T-helper 22 cell (primary cell): ENCODE measurements at regions not wholly inside any gene's neighbourhood (a gene's known extent, or its start where the extent isn't known, plus 50 kb on each side); places are given as distances from the start of the nearest gene placed in this dataset.
"Not testable (repeated sequence)": the region's sequence is repeated elsewhere in the genome, so short reads cannot be mapped to it uniquely, and the experiment has no call there.

Source experiments
- DNase-seq: peaks from one replicate; pipeline ENCODE4 v3.0.0-alpha.2; 2020; ENCODE audit warnings: low read depth

- DNase-seq: no peak
Measured at GRCh38 chr4:24241511-24241910, 342.8 kb downstream of the DHX15 start.

DNA sequence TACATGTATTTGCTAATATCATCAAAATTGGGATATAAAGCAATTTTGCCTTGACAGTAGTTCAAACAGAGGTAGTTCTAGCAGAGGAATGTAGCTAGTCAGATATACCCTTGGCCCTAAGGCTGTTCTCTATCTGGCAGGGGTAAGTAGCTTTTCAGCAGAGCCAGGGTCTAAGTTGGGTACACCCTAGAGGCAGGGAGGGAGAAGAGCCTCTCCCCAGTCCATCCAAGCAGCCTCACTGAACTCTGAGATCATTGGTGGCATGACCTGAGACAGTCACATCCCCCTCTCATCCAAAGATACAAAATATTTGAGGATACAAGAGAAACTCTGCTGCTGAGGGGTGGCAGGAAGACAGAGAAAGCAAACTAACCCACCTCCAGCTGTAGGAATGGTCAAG lies 343.7 kb downstream of the DHX15 start:
- no peak for DNase-seq

DNA sequence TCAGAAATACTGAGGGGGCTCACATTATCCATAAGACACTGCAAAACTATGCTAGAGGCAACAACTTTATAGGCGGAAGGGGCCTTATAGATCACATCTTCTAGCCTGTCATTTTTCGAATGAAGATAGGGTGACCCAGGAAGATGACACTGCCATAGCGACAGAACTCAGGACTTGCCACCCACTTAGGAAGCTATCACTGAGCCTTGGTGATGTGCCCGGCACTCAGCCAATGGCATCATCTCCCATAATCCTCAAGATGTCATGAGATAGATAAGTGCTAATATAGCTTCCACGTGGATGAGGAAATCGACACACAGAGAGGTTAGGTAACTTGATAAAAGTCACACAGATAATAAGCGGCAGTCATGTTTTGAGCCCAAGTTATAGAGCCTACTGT lies 346.6 kb downstream of the DHX15 start:
- no peak for DNase-seq

DNA sequence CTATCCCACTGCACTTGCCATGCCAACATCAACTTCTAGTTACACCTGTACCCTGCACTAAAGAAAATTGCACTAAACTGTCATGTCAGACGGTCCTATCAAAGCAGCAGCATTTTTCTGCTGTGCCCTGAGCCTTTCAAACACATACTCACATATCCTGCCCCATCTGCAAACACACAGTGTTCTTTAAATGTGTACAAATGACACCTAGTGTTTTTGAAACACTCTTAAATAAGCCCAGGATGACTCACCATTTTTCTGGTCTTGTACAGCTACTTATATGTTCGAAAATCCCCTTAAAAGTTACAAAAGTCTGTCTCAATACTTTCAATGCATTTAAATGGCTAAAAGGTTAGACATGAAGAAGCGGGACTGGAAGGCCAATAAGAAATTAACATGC lies 346.7 kb upstream of the PPARGC1A start:
- no peak for DNase-seq

DNA sequence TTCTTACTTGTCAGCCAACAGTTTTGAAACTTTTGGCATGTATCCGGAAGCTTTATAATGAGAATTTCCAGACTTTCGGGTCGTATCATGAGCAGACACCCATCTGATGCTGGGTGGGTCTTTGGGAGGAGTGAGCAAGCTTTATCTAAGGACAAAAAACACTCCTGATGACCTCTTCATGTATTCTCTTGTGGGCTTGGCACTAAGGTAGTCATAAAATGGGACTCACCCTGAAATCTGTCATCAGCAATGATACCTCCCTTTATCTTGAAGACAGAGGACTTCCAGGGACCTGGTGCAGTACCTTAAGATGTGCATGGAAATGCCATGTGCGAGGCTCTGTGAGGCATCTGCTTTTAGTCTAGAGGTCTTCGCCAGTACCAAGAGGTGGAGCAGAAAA lies 346.3 kb upstream of the PPARGC1A start:
- DNase-seq: no peak

DNA sequence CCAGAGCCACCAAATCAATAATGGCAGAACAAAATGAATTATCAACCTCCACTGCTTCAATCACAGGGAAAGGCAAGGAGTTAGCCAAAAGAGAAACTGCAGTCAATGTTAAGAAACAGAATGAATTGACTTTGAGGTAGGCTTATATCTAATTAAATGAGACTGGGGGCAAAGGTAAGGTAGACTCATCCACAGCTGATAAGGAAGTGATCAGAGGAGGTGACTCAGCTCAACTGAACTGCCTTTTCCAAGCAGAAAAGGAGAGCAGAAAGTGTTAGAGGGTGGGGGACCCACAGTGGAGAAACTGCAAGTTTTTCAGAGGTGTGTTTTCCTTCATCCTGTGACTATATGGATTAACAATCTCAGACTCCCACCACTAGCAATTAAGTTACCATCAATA lies 345.8 kb upstream of the PPARGC1A start:
- DNase-seq: no peak

- DNase-seq: no peak
Measured at GRCh38 chr4:24234288-24234848, 344.5 kb upstream of the PPARGC1A start.

DNA sequence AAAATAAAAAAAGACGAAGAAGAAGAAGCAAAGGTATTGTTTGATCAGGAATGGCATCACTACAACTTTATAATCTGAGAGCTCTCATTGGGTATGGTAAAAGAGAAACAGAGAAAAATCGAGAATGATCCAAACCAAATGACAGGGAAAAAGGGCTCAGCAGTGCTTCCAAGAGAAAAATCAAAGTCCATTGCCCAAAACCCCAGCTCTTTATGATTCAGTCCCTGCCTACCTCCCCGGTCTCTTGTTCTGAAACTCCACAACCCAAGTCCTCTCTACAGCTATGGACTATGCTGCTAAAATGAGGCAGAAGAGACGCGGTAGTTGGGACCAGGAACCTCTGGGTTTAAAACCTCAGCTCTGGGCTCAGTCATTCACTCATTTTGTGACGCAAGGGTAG lies 341.1 kb upstream of the PPARGC1A start:
- DNase-seq: no peak

- no peak for DNase-seq
Measured at GRCh38 chr4:24229978-24230377, 340.1 kb upstream of the PPARGC1A start.

DNA sequence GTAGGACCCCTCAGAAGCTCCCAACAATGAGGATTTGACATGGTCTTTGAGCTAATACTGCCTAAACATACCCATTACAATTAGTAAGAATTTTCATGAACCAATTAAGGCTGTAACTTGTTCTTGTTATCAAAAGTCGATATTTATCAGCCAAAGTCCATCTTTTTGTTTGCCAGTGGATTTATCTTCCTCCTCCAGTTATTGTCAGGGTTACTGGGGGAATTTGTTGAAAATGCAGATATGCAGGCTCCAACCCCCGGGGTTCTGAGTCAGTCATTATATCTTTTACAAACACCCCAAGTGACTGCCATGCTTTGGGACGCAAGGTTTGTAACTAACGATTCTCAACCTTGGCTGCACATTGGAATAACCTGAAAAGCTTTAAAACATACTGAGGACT lies 338.8 kb upstream of the PPARGC1A start:
- no peak for DNase-seq

DNA sequence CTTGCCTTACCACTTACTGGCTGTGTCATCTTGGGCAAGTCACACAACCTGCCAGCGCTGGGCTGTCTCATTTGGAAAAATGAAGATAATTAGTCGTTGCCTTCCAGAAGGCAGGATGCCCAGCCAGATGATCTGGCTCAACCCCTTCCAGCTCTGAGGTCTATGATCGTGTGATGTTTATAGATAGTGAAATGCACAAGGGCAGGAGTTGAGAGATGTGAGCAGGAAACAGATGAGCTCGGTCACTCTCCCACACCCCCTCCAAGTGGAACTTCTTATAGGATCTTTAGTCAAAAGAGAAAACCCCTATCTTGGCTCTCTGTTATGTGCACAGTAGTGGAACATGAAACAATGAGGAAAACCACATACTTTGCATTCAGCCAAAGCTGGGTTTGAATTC lies 336.8 kb upstream of the PPARGC1A start:
- no peak for DNase-seq

- no peak for DNase-seq
Measured at GRCh38 chr4:24226023-24226422, 336.2 kb upstream of the PPARGC1A start.

- DNase-seq: no peak
Measured at GRCh38 chr4:24224446-24224845, 334.6 kb upstream of the PPARGC1A start.

GRCh38 chr4:24219209-24219608 lies 329.4 kb upstream of the PPARGC1A start:
- DNase-seq: no peak

- DNase-seq: no peak
Measured at GRCh38 chr4:24218566-24218965, 328.7 kb upstream of the PPARGC1A start.

- no peak for DNase-seq
Measured at GRCh38 chr4:24214796-24215195, 324.9 kb upstream of the PPARGC1A start.

- DNase-seq: no peak
Measured at GRCh38 chr4:24213961-24214360, 324.1 kb upstream of the PPARGC1A start.

DNA sequence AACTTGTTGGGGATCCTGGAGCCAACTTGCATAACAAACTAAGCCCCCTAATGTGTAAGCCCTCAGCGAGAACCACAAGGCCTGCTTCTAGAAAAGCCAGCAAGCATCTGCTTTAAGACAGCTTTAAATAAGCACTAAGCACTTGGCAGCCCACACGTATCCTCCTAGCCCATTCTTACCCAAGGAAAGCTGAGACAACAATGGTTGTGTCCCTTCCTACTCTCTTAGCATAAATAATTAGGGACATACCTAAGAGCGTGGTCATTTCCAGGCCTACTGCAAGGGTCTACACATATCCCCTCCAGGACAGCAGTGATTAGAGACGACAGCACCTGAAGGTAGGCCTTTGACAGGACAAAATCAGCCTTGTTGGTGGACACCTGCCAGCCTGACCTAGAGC lies 322.8 kb upstream of the PPARGC1A start:
- no peak for DNase-seq

GRCh38 chr4:24211856-24212255 lies 322.0 kb upstream of the PPARGC1A start:
- no peak for DNase-seq

DNA sequence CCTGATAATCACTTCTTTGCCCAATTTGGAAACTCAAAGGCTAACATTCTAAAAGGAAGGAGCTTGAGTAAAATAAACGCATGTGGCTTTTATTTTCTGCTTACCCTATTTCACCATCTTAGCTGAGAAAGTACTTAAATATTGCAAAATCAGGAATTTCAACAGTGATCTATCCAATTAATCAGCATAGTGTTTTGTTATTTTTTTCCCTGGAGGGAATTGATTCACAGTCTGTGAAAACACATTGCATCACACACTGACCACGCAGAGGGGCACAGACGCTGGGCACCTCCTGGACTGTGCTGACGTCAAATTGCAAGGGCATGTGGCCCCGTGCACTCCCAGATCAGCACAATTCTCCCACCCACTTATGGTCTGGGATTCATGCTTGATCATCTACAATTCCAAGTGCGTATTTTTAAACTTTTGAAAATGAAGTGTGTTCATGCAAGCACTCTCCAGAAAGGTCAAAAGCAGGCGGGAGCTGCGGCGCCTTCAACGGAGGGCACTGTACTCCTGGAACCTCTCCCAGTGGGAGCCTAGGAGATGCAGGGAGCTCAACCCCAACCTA lies 320.6 kb upstream of the PPARGC1A start:
- no peak for DNase-seq

- DNase-seq: no peak
Measured at GRCh38 chr4:24209906-24210305, 320.1 kb upstream of the PPARGC1A start.

GRCh38 chr4:24209131-24209530 lies 319.3 kb upstream of the PPARGC1A start:
- no peak for DNase-seq

- DNase-seq: no peak
Measured at GRCh38 chr4:24208691-24209090, 318.8 kb upstream of the PPARGC1A start.

DNA sequence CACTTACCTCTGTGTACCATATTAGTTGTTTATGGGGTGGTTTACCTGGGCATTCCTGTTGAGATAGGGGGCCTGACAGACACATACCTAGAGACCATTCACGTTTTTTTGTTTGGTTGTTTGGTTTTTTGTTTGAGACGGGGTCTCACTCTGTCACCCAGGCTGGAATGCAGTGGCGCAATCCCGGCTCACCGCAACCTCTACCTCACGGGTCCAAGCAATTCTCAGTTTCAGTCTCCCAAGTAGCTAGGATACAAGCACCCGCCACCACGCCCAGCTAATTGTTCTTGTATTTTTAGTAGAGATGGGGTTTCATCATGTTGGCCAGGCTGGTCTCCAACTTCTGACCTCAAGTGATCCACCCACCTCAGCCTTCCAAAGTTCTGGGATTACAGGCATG lies 314.9 kb upstream of the PPARGC1A start:
- DNase-seq: not testable (repeated sequence)

GRCh38 chr4:24203926-24204325 lies 314.1 kb upstream of the PPARGC1A start:
- DNase-seq: no peak
